Cardiac muscle cell (in vitro differentiated cells and primary cell): ENCODE measurements at regions not wholly inside any gene's neighbourhood (a gene's known extent, or its start where the extent isn't known, plus 50 kb on each side); places are given as distances from the start of the nearest gene placed in this dataset.

Experiments
- DNase-seq, 2 donors: peaks; one replicate each; pipeline versions ENCODE4 v3.0.0 to v3.0.0-alpha.2; 2010 to 2017; ENCODE audit warnings: low read depth in 1 of 2, low spot score in 1 of 2
- H3K27ac ChIP-seq: fragments of 200-600 bp; sonication (generic); 2 replicates; pipeline ENCODE4 v1.5.1; 2016
- H3K27me3 ChIP-seq: fragments of 200-600 bp; sonication (generic); 2 replicates; pipeline ENCODE4 v1.6.0; 2016; ENCODE audit warnings: control low read depth
- H3K36me3 ChIP-seq: fragments of 200-600 bp; sonication (generic); 2 replicates; pipeline ENCODE4 v1.5.1; 2016; ENCODE audit warnings: control low read depth
- H3K4me1 ChIP-seq: fragments of 200-600 bp; sonication (generic); 2 replicates; pipeline ENCODE4 v1.8.1; 2017; ENCODE audit warnings: low read depth, mild to moderate bottlenecking, mixed run types
- H3K4me3 ChIP-seq: fragments of 200-600 bp; sonication (generic); 2 replicates; pipeline ENCODE4 v1.5.1; 2016; ENCODE audit warnings: mild to moderate bottlenecking
- H3K9me3 ChIP-seq: fragments of 200-600 bp; sonication (generic); 2 replicates; pipeline ENCODE4 v1.5.1; 2017; ENCODE audit warnings: low read depth, mild to moderate bottlenecking, control low read depth
- CTCF ChIP-seq: IDR thresholded peaks from 2 replicates; pipeline ENCODE4 v1.5.1; 2012; ENCODE audit warnings: low read depth, mild to moderate bottlenecking, low read length

- peak in 1 of 2 donors; percentile 58 for DNase-seq
Observed at GRCh38 chr14:83425138-83425537, 1891.5 kb upstream of the SEL1L start.

GRCh38 chr14:83425706-83426105, 1892.1 kb upstream of the SEL1L start:
- H3K36me3 ChIP-seq, result no peaks in the 10 kb centered on the region

More at GRCh38 chr14:83425138-83425537, 1891.5 kb upstream of the SEL1L start:
- H3K4me1 ChIP-seq, result peaks cover 26% of the 10 kb centered on the region
- H3K9me3 ChIP-seq, result no peaks in the 10 kb centered on the region
- TF ChIP-seq CTCF, result no peak
- no peaks in the 10 kb centered on the region for H3K36me3 ChIP-seq
- H3K4me3 ChIP-seq, result no peak overlapping the region
- H3K27ac ChIP-seq, result no peak overlapping the region
- no peaks in the 10 kb centered on the region for H3K27me3 ChIP-seq

GRCh38 chr14:83433618-83434017, 1900.0 kb upstream of the SEL1L start:
- no peak overlapping the region for H3K27ac ChIP-seq
- no peaks in the 10 kb centered on the region for H3K27me3 ChIP-seq
- peaks cover 6% of the 10 kb centered on the region for H3K4me1 ChIP-seq
- TF ChIP-seq CTCF, result no peak
- no peaks in the 10 kb centered on the region for H3K36me3 ChIP-seq
- H3K9me3 ChIP-seq, result no peaks in the 10 kb centered on the region
- no peak overlapping the region for H3K4me3 ChIP-seq
- DNase-seq, result no peak

More at GRCh38 chr14:83425706-83426105, 1892.1 kb upstream of the SEL1L start:
- Histone ChIP-seq H3K27me3 (no peaks in the 10 kb centered on the region), H3K4me1 (peaks cover 25% of the 10 kb centered on the region), H3K9me3 (no peaks in the 10 kb centered on the region), H3K27ac (no peak overlapping the region), H3K4me3 (no peak overlapping the region)
- no peak for DNase-seq
- TF ChIP-seq CTCF, result no peak

- Histone ChIP-seq H3K9me3 (no peaks in the 10 kb centered on the region), H3K27me3 (no peaks in the 10 kb centered on the region), H3K4me1 (peaks cover 11% of the 10 kb centered on the region), H3K36me3 (no peaks in the 10 kb centered on the region), H3K27ac (no peak overlapping the region), H3K4me3 (no peak overlapping the region)
- no peak for TF ChIP-seq CTCF
- DNase-seq, result no peak
Observed at GRCh38 chr14:83441801-83442200, 1908.1 kb upstream of the SEL1L start.

- H3K9me3 ChIP-seq, result no peaks in the 10 kb centered on the region
- no peak for DNase-seq
- no peak for TF ChIP-seq CTCF
- H3K27ac ChIP-seq, result no peak overlapping the region
- H3K27me3 ChIP-seq, result no peaks in the 10 kb centered on the region
- H3K4me1 ChIP-seq, result no peaks in the 10 kb centered on the region
- no peaks in the 10 kb centered on the region for H3K36me3 ChIP-seq
- H3K4me3 ChIP-seq, result no peak overlapping the region
Observed at GRCh38 chr14:83455561-83455960, 1921.9 kb upstream of the SEL1L start.

- Histone ChIP-seq H3K27me3 (no peaks in the 10 kb centered on the region), H3K4me1 (no peaks in the 10 kb centered on the region), H3K4me3 (no peak overlapping the region), H3K9me3 (no peaks in the 10 kb centered on the region), H3K27ac (no peak overlapping the region), H3K36me3 (no peaks in the 10 kb centered on the region)
- no peak for TF ChIP-seq CTCF
- DNase-seq, result no peak
Observed at GRCh38 chr14:83461521-83461920, 1927.9 kb upstream of the SEL1L start.
